Endometrium (tissue), 2 donors: ENCODE measurements at regions not wholly inside any gene's neighbourhood (a gene's known extent, or its start where the extent isn't known, plus 50 kb on each side); places are given as distances from the start of the nearest gene placed in this dataset.

Source experiments
- FAIRE-seq: peaks from 2 replicates; lab custom pipeline; 2012; peaks lifted over from hg19 to GRCh38; lab: Jason Lieb, UNC
- donor health status: control.
- donor health status: control.

GRCh38 chr13:76516586-76516985, 369.6 kb downstream of the KCTD12 start:
- FAIRE-seq: no peak

GRCh38 chr13:76516013-76516412, 370.2 kb downstream of the KCTD12 start:
- FAIRE-seq: no peak

DNA sequence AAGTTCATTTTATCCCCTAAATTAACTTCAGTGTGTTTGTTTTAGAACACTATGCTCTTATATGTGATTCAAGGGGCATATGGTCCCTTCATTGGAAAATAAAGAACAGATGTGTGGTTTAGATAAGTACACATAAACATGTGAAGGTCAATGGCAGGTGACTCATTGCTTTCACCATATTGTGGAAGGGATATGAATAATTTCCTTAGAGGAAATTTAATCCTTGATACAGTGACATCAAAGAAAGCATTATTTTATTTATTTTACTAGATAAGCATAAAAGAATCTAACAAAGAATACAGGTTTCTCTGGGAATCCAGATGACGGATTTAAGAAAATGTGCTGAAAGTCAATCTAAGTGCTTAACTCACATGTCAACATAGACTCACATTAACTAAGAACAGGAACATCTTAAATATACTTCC, 373.5 kb downstream of the KCTD12 start:
- FAIRE-seq: peak; percentile 95

- no peak for FAIRE-seq
Measured at GRCh38 chr13:76505437-76505836, 380.8 kb downstream of the KCTD12 start.

DNA sequence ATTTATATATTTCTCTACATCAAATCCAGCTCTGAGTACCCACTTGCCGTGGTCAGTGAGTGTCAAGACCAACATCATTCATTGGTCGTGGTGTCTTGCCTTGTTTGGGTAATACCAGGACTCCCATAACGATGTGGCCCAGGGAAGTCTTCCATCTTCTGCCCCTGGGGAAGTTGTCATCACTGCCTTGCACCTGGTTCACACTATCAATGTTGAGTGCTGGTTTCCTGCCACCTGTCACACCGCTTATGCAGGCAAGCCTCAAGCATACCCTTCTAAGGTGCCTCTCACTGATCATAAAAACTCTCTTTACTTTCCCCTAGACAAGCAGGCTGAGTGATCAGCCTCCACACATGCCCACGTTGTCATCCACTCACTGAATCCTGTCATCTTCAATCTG, 382.4 kb downstream of the KCTD12 start:
- no peak for FAIRE-seq

DNA sequence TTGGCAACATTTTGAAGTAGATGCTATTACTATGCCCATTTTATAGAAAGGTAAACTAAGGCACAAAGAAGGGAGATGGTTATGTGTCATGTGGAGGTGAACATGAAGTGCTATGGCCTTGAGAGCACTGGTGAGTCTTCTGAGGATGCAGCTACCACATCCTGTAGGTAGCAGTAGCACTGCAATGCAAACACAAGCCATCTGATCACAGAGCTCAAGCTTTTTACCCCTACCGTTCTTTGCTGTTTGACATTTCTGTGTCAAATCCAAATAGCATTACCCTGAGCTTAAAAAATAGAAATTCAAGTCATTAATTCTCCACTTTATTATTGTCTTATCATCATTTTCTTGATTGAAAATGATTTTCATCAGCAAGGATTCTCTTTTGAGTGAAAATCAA, 382.9 kb downstream of the KCTD12 start:
- FAIRE-seq: no peak

- FAIRE-seq: no peak
Measured at GRCh38 chr13:76500894-76501293, 385.3 kb downstream of the KCTD12 start.

DNA sequence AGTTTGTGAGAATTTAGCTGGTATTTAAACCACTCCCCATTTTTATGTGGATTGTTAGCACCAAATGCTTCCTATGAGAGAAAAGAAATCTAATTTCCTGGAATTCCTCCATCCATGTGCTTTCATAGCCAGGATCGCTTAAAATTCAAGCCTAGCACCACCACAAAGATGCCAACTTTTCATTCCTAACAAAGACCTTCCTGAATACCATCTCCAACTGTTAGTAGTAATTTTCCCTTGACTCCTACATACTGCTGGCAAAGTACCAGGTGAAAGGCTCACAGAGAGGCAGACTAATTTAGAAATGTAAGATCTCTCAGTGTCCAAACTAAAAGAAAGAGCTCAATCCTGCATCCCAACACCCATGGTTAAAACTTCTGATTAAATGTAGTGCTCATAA, 386.3 kb downstream of the KCTD12 start:
- no peak for FAIRE-seq

DNA sequence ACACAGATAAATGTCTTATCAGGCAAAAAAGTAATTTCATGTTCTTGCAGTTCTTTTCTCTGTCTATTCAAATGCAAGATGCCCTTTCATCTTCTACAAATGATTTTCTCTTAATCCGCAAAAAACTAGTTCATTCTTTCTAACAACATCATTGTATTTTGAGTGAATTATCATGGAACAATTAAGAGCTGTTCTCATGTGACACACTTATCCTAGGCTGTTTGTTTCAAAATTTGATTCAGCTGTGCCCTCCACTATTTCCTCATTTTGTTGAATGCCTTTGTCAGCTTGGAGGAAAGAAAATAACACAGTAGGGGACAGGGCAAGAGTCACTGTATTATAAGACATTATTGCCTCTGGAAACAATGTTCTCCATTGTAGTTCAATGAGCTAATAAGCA, 396.9 kb downstream of the KCTD12 start:
- FAIRE-seq: no peak

GRCh38 chr13:76481738-76482137, 404.5 kb downstream of the KCTD12 start:
- no peak for FAIRE-seq

GRCh38 chr13:76474966-76475365, 411.2 kb downstream of the KCTD12 start:
- no peak for FAIRE-seq

DNA sequence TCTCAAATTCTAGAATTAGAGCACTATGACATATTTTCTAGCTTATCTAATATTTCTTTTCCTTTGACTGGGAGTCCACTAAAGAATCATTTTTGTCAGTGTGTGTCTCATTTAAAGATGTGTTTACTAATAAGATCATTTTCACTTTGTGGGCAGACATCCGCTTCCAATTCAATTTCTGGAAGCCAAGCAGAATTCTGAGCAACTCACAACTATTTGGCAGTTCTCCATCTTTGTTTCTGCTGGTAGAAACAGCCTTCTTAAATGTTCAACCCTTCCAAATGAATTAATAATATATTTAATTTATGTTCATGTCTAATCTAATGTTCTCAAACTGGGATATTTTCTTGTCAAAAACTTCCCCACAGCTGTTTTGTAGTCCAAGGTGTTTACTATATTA, 411.8 kb downstream of the KCTD12 start:
- no peak for FAIRE-seq

- FAIRE-seq: peak; percentile 70
Measured at GRCh38 chr13:76473552-76474134, 412.6 kb downstream of the KCTD12 start.

GRCh38 chr13:76472916-76473315, 413.3 kb downstream of the KCTD12 start:
- no peak for FAIRE-seq

DNA sequence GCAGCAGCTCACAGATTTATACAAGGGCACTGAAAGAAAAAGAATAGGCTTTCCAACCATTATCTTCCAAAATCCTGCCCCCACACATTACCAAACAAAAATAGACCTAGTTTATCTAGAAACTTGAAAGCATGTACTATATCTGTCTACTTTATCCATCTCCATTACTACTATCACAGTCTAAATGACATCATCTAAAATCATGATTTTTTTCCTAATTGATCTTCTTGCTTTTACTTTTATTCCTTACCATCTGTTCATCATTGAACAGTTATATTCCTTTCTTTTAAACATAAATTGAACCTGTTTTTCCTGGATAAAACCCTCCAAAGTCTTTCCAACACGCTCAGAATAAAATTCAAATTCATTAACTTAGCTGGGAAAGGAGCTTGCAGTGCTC, 414.7 kb downstream of the KCTD12 start:
- FAIRE-seq: no peak

DNA sequence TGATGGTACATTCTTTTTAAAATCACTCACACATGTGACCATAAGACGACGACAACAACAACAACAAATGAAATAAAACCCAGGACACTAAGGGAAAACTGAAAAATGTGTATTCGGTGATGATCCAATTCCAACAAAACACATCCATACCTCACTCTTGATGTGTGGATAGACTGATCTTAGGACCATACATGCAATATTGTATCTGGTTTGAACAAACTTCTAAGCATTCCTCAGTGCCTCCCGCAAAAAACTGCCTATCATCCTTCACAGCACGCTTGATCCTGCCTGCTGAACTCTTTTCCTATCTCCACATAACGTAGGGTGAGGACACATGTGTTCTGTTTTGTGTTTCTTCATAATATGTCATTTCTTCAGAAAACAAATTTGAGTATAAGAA, 415.2 kb downstream of the KCTD12 start:
- FAIRE-seq: no peak

- peak; percentile 43 for FAIRE-seq
Measured at GRCh38 chr13:76466043-76466442, 420.2 kb downstream of the KCTD12 start.

DNA sequence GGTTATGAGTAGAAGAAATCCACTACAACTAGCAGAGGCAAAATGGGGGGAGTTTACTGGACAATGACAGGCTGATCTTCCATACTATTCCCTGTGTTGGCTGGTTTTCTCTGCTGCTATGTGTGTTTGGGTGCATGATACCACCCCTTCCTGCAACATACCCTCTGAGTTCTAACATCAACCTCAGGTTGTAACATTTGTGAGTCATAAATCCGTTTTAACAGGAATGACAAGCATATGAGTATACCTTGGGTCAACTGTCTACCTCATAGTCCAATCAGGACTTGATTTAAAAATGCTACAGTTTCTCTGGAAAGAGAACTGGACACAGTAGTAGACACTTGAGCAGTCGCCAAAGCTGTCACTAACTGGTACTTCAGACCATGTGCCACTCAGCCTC, 422.9 kb downstream of the KCTD12 start:
- FAIRE-seq: no peak

- no peak for FAIRE-seq
Measured at GRCh38 chr13:76461999-76462398, 424.2 kb downstream of the KCTD12 start.

GRCh38 chr13:76461484-76461883, 424.7 kb downstream of the KCTD12 start:
- FAIRE-seq: no peak

DNA sequence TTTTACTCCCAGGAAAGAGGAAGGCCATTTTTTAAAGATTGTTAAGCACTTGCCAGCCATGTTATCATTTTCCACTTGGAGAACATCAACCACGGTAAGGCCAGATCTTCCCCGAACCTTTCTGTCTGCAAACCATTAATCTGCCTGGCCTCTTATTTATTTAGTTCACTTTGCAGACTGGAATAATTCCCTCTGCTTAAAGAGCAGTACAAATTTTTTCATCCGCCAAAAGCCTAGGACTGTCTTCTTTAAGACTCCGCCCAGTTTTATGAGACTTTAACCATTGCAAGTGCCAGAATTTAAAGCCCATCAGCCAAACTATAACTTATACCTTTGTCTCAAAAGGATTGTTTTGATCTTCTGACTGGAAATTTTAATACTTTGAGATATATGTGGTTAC, 426.3 kb downstream of the KCTD12 start:
- no peak for FAIRE-seq

- FAIRE-seq: no peak
Measured at GRCh38 chr13:76455960-76456359, 430.2 kb downstream of the KCTD12 start.

DNA sequence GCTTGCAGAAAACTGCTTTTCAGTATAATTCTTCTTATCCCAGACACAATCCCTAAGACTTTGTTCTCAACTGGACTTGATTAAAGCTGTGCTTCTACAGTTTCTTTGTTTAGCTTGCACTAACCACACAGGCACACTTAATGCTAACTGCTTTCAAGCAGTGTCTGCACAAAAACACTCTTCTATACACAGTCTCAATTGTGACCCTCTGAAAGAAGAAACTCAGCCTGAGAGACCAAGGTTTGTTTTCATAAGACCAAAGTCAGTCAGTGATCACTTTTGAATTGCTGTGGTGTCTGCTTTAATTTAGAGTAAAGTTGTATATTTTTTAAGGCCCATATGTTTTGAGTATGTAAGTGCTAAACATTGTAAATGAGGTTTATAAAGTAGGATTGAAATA, 431.2 kb downstream of the KCTD12 start:
- FAIRE-seq: no peak

- FAIRE-seq: no peak
Measured at GRCh38 chr13:76449716-76450115, 436.5 kb downstream of the KCTD12 start.

- FAIRE-seq: no peak
Measured at GRCh38 chr13:76446191-76446590, 440.0 kb downstream of the KCTD12 start.
